ENCODE measurements at regions not wholly inside any gene's neighbourhood (a gene's known extent, or its start where the extent isn't known, plus 50 kb on each side); places are given as distances from the start of the nearest gene placed in this dataset.

DNA sequence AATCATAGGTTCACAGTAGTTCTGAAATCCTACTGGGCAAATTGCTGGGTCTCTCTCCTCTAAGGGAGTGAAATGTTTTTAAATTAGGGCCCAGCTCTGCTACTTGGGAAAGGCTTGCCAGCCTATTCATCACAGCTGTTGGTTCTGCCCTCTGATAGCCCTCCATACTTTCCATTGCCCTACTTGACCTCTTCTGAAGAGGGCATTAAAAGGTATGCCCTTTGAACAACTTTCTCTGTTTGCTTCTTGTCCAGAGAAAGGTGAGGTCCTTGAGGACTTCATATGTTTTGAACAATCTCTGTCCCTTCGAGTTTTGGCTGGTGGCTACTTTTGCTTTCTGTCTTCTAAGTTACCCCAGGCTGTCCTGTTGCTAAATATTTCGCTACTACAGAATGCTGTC lies 62.3 kb upstream of the JAK2 start:
- TF ChIP-seq YY1 (tag by site-specific recombination; IDR thresholded peaks at IDR 0.05) (no peak), ZFP69B (tag by site-specific recombination; IDR thresholded peaks at IDR 0.05) (no peak), SP2 (tag by site-specific recombination; IDR thresholded peaks at IDR 0.05) (no peak), ZNF791 (tag by site-specific recombination; IDR thresholded peaks at IDR 0.05) (no peak), KLF9 (tag by site-specific recombination; IDR thresholded peaks at IDR 0.05; ENCODE audit: low read depth) (no peak), PBX3 (CRISPR knock-in tag; IDR thresholded peaks at IDR 0.05) (no peak)
- TF ChIP-seq, protein P1, sequence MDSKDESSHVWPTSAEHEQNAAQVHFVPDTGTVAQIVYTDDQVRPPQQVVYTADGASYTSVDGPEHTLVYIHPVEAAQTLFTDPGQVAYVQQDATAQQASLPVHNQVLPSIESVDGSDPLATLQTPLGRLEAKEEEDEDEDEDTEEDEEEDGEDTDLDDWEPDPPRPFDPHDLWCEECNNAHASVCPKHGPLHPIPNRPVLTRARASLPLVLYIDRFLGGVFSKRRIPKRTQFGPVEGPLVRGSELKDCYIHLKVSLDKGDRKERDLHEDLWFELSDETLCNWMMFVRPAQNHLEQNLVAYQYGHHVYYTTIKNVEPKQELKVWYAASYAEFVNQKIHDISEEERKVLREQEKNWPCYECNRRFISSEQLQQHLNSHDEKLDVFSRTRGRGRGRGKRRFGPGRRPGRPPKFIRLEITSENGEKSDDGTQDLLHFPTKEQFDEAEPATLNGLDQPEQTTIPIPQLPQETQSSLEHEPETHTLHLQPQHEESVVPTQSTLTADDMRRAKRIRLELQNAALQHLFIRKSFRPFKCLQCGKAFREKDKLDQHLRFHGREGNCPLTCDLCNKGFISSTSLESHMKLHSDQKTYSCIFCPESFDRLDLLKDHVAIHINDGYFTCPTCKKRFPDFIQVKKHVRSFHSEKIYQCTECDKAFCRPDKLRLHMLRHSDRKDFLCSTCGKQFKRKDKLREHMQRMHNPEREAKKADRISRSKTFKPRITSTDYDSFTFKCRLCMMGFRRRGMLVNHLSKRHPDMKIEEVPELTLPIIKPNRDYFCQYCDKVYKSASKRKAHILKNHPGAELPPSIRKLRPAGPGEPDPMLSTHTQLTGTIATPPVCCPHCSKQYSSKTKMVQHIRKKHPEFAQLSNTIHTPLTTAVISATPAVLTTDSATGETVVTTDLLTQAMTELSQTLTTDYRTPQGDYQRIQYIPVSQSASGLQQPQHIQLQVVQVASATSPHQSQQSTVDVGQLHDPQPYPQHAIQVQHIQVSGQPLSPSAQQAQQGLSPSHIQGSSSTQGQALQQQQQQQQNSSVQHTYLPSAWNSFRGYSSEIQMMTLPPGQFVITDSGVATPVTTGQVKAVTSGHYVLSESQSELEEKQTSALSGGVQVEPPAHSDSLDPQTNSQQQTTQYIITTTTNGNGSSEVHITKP (tag by site-specific recombination; IDR thresholded peaks at IDR 0.05), result no peak

Data from HEK293 (cell line).